ENCODE measurements at regions not wholly inside any gene's neighbourhood (a gene's known extent, or its start where the extent isn't known, plus 50 kb on each side); places are given as distances from the start of the nearest gene placed in this dataset.
"Not testable (repeated sequence)": the region's sequence is repeated elsewhere in the genome, so short reads cannot be mapped to it uniquely, and the experiment has no call there.

GRCh38 chr2:59232394-59233165 lies 991.5 kb upstream of the FANCL start:
- intact Hi-C loops (cut with micrococcal nuclease; ENCODE audit: unreplicated experiment) = no loop called here
- BruUV-seq (replicated peaks) = no TSS peak
- Histone ChIP-seq H3K27ac (ENCODE audit: low read length) (no peak overlapping the region), H3K27me3 (ENCODE audit: control insufficient read depth, insufficient read depth, low read length) (no peaks in the 10 kb centered on the region), H3K36me3 (ENCODE audit: control insufficient read depth, insufficient read depth, low read length) (no peaks in the 10 kb centered on the region), H3K4me3 (ENCODE audit: low read depth in 2 of 2, low read length in 2 of 2) (no peak overlapping the region), H3K4me1 (ENCODE audit: control insufficient read depth, insufficient read depth, low read length) (no peaks in the 10 kb centered on the region), H3K9me3 (ENCODE audit: control insufficient read depth, insufficient read depth, low read depth, low read length) (no peaks in the 10 kb centered on the region)
- no peak for DNase-seq (ENCODE audit: low read depth, low spot score)
- no peak for TF ChIP-seq SIN3A (IDR thresholded peaks at IDR 0.05; ENCODE audit: borderline replicate concordance, insufficient read depth, low read depth, low read length)
- TF ChIP-seq POLR2AphosphoS5 (IDR thresholded peaks at IDR 0.05; ENCODE audit: low read depth, low read length) = no peak
- TF ChIP-seq REST (IDR thresholded peaks at IDR 0.05; ENCODE audit: insufficient read depth in 1 of 2, low read depth in 2 of 2, low read length in 1 of 2) = no peak
- no peak for TF ChIP-seq TCF7L2 (IDR thresholded peaks at IDR 0.05; ENCODE audit: low read depth, low read length)
- no peak for TF ChIP-seq CTCF (IDR thresholded peaks at IDR 0.05)
- no peak for ATAC-seq
- in situ Hi-C loops (cut with HindIII; ENCODE audit: low pct_unique_long_range_greater_than_20kb, low sequenced_read_pairs) = no loop called here
- ChIA-PET POLR2A (no interaction called here), CTCF (no interaction called here)

- CTCF ChIA-PET = interaction anchor here (0.6 kb wide), 1 partner anchor 355 kb away, joined by 3 read pairs; no protein-coding TSS in a partner anchor
- H3K9me3 ChIP-seq (ENCODE audit: control insufficient read depth, insufficient read depth, low read depth, low read length); intact Hi-C loops (cut with micrococcal nuclease; ENCODE audit: unreplicated experiment); DNase-seq (ENCODE audit: low read depth, low spot score); H3K4me1 ChIP-seq (ENCODE audit: control insufficient read depth, insufficient read depth, low read length); ATAC-seq; POLR2A ChIA-PET; H3K4me3 ChIP-seq (ENCODE audit: low read depth in 2 of 2, low read length in 2 of 2); H3K36me3 ChIP-seq (ENCODE audit: control insufficient read depth, insufficient read depth, low read length); in situ Hi-C loops (cut with HindIII; ENCODE audit: low pct_unique_long_range_greater_than_20kb, low sequenced_read_pairs); H3K27me3 ChIP-seq (ENCODE audit: control insufficient read depth, insufficient read depth, low read length); H3K27ac ChIP-seq (ENCODE audit: low read length); BruUV-seq (replicated peaks): not testable (repeated sequence)
These were observed 985.2 kb upstream of the FANCL start for GRCh38 chr2:59226362-59226761.

- TF ChIP-seq REST (IDR thresholded peaks at IDR 0.05; ENCODE audit: insufficient read depth in 1 of 2, low read depth in 2 of 2, low read length in 1 of 2) (no peak), SIN3A (IDR thresholded peaks at IDR 0.05; ENCODE audit: borderline replicate concordance, insufficient read depth, low read depth, low read length) (no peak), POLR2AphosphoS5 (IDR thresholded peaks at IDR 0.05; ENCODE audit: low read depth, low read length) (no peak), CTCF (IDR thresholded peaks at IDR 0.05) (no peak), TCF7L2 (IDR thresholded peaks at IDR 0.05; ENCODE audit: low read depth, low read length) (no peak)
- no TSS peak for BruUV-seq (replicated peaks)
- no peak for ATAC-seq
- in situ Hi-C loops (cut with HindIII; ENCODE audit: low pct_unique_long_range_greater_than_20kb, low sequenced_read_pairs) = no loop called here
- H3K27me3 ChIP-seq (ENCODE audit: control insufficient read depth, insufficient read depth, low read length) = no peaks in the 10 kb centered on the region
- ChIA-PET CTCF (no interaction called here), POLR2A (no interaction called here)
- H3K9me3 ChIP-seq (ENCODE audit: control insufficient read depth, insufficient read depth, low read depth, low read length) = no peaks in the 10 kb centered on the region
- intact Hi-C loops (cut with micrococcal nuclease; ENCODE audit: unreplicated experiment) = no loop called here
- DNase-seq (ENCODE audit: low read depth, low spot score) = no peak
- H3K27ac ChIP-seq (ENCODE audit: low read length) = no peak overlapping the region
- no peak overlapping the region for H3K4me3 ChIP-seq (ENCODE audit: low read depth in 2 of 2, low read length in 2 of 2)
- no peaks in the 10 kb centered on the region for H3K36me3 ChIP-seq (ENCODE audit: control insufficient read depth, insufficient read depth, low read length)
- no peaks in the 10 kb centered on the region for H3K4me1 ChIP-seq (ENCODE audit: control insufficient read depth, insufficient read depth, low read length)
These were observed 982.6 kb upstream of the FANCL start for GRCh38 chr2:59223742-59224141.
